ENCODE measurements at regions not wholly inside any gene's neighbourhood (a gene's known extent, or its start where the extent isn't known, plus 50 kb on each side); places are given as distances from the start of the nearest gene placed in this dataset.

GRCh38 chr2:2826209-2826551, 495.1 kb upstream of the MYT1L start:
- TF ChIP-seq E2F6 (IDR thresholded peaks at IDR 0.05), result no peak
- no peak for TF ChIP-seq SIN3A (conservative IDR thresholded peaks at IDR 0.05 in 1 of 2, IDR thresholded peaks at IDR 0.05 in 1 of 2; ENCODE audit: low read depth in 1 of 2, low read length in 2 of 2)
- no peak for TF ChIP-seq SP2 (IDR thresholded peaks at IDR 0.05; ENCODE audit: low read length)
- no peak for TF ChIP-seq MAX (IDR thresholded peaks at IDR 0.05)
- TF ChIP-seq KDM4A (IDR thresholded peaks at IDR 0.05; ENCODE audit: low read depth, low read length, severe bottlenecking), result no peak
- no peak for TF ChIP-seq EZH2 (IDR thresholded peaks at IDR 0.05; ENCODE audit: low read depth, low read length, severe bottlenecking)
- TF ChIP-seq RFX5 (IDR thresholded peaks at IDR 0.05; ENCODE audit: borderline replicate concordance, low read depth, low read length), result no peak
- no peak for TF ChIP-seq SP4 (IDR thresholded peaks at IDR 0.05; ENCODE audit: low read length)
- TF ChIP-seq FOSL1 (IDR thresholded peaks at IDR 0.05; ENCODE audit: insufficient read depth, low read depth, low read length), result no peak
- TF ChIP-seq SP1 (IDR thresholded peaks at IDR 0.05; ENCODE audit: low read depth, low read length), result no peak
- H4K91ac ChIP-seq (replicated peaks; ENCODE audit: insufficient read length, low read length), result no peak overlapping the region
- no peak overlapping the region for H3K18ac ChIP-seq (ENCODE audit: extremely low read depth, low read length)
- H3K23ac ChIP-seq (ENCODE audit: insufficient read length), result no peak overlapping the region
- H2BK12ac ChIP-seq (ENCODE audit: low read depth, low read length), result no peak overlapping the region
- H3K4me2 ChIP-seq (ENCODE audit: insufficient read depth in 1 of 2, low read depth in 2 of 2, low read length in 2 of 2), result no peak overlapping the region
- H3K9ac ChIP-seq (replicated peaks in 1 of 4; ENCODE audit: extremely low read depth in 1 of 4, low read depth in 3 of 4, low read length in 3 of 4), result no peak overlapping the region
- no peak overlapping the region for H2AK5ac ChIP-seq (ENCODE audit: low read depth, low read length)
- H3K79me2 ChIP-seq (ENCODE audit: control insufficient read depth in 1 of 2, insufficient read depth in 2 of 2, low read length in 2 of 2), result no peaks in the 10 kb centered on the region
- H2BK120ac ChIP-seq (replicated peaks; ENCODE audit: low read depth, low read length), result no peak overlapping the region
- DNase-seq (ENCODE audit: low read depth in 1 of 2, low spot score in 2 of 2), result peak in 1 of 2 experiments; percentile 39
- no peaks in the 10 kb centered on the region for H3K4me1 ChIP-seq (replicated peaks in 1 of 4; ENCODE audit: control insufficient read depth in 3 of 4, insufficient read depth in 4 of 4, low read length in 3 of 4)
- H3K27ac ChIP-seq (ENCODE audit: low read depth, low read length), result no peak overlapping the region
- no peak overlapping the region for H2BK20ac ChIP-seq (ENCODE audit: low read length)
- H3K9me3 ChIP-seq (ENCODE audit: insufficient read depth in 2 of 2, low read depth in 1 of 2, low read length in 1 of 2), result no peaks in the 10 kb centered on the region; a peak in 1 of 4 replicates
- H2AFZ ChIP-seq (ENCODE audit: low read length), result no peak overlapping the region
- no peak overlapping the region for H4K8ac ChIP-seq (ENCODE audit: extremely low read depth, insufficient read depth, low read length)
- ChIA-PET CTCF (ENCODE audit: partially characterized antibody) (interaction anchor here (1.0 kb wide), 1 partner anchor 16 kb away, joined by 3 read pairs; no protein-coding TSS in a partner anchor), POLR2A (ENCODE audit: partially characterized antibody) (no interaction called here)
- H4K5ac ChIP-seq (ENCODE audit: insufficient read length, low read depth, low read length), result no peak overlapping the region
- FAIRE-seq, result no peak
- no peak overlapping the region for H3K14ac ChIP-seq (ENCODE audit: insufficient read length)
- WGBS, 2 experiments (ENCODE audit: extremely low coverage in 1 of 2, insufficient coverage in 1 of 2, insufficient read length in 1 of 2, insufficient replicate concordance in 2 of 2, low coverage in 1 of 2, low lambda C conversion rate in 2 of 2, missing lambda C conversion rate in 1 of 2), result 93% methylated on average over 13 of the region's 14 CpGs; no CpG with 5 or more reads in 1 of the 2 experiments
- H3K4me3 ChIP-seq (ENCODE audit: extremely low read depth in 1 of 4, insufficient read depth in 2 of 4, low read depth in 3 of 4, low read length in 4 of 4), result no peak overlapping the region
- H3K23me2 ChIP-seq (ENCODE audit: low read depth, low read length), result no peaks in the 10 kb centered on the region
- H3K79me1 ChIP-seq (ENCODE audit: low read depth, low read length), result no peaks in the 10 kb centered on the region
- no peak overlapping the region for H2BK15ac ChIP-seq (ENCODE audit: low read length)
- H3K4ac ChIP-seq (replicated peaks; ENCODE audit: insufficient read length, low read depth, low read length), result no peak overlapping the region
- no peak overlapping the region for H2BK5ac ChIP-seq (ENCODE audit: low read depth, low read length)
- H3K56ac ChIP-seq (replicated peaks; ENCODE audit: insufficient read length, low read depth, low read length), result no peak overlapping the region
- H4K20me1 ChIP-seq (replicated peaks in 1 of 2; ENCODE audit: control insufficient read depth in 1 of 2, insufficient read depth in 2 of 2, low read length in 2 of 2), result no peaks in the 10 kb centered on the region
- H3K27me3 ChIP-seq (replicated peaks in 1 of 4; ENCODE audit: control insufficient read depth in 3 of 4, extremely low read depth in 1 of 4, insufficient read depth in 3 of 4, low read length in 3 of 4), result no peaks in the 10 kb centered on the region
- no peaks in the 10 kb centered on the region for H3K36me3 ChIP-seq (ENCODE audit: control insufficient read depth in 2 of 4, insufficient read depth in 4 of 4, low read length in 3 of 4)

Data from H1 (cell line).